B cell (primary cell): ENCODE measurements at regions not wholly inside any gene's neighbourhood (a gene's known extent, or its start where the extent isn't known, plus 50 kb on each side); places are given as distances from the start of the nearest gene placed in this dataset.

ENCODE experiments used
- ATAC-seq: fragments of 200-7000 bp; cut with Tn5 transposase; one replicate; pipeline ENCODE4 v1.10.0; 2021; ENCODE audit warnings: low read depth, mild to moderate bottlenecking, moderate number of reproducible peaks, moderate library complexity
- CTCF ChIA-PET: fragments of 350-600 bp; sonication (Branson Sonifier 250); formaldehyde crosslinking; loops from one replicate; lab custom pipeline; 2021; ENCODE audit warnings: antibody characterized with exemption, inconsistent platforms; lab: Charles Lee
- POLR2A ChIA-PET: fragments of 350-600 bp; sonication (Branson Sonifier 250); formaldehyde crosslinking; loops from one replicate; lab custom pipeline; 2021; ENCODE audit warnings: antibody characterized with exemption; lab: Charles Lee
- DNase-seq: peaks from one replicate; pipeline ENCODE4 v3.0.0; 2013
- H2AFZ ChIP-seq: 2 replicates; pipeline ENCODE4 v1.6.1; 2012; ENCODE audit warnings: mild to moderate bottlenecking, low read depth, low read length; ENCODE audit not compliant: insufficient read depth, poor library complexity, severe bottlenecking
- H3K27ac ChIP-seq, 2 donors: 1 replicate in 1 of 2; 2 replicates in 1 of 2; pipeline ENCODE4 v1.5.1; 2012 to 2013; ENCODE audit warnings: low read length in 2 of 2, mild to moderate bottlenecking in 2 of 2, moderate library complexity in 1 of 2
- H3K27me3 ChIP-seq, 4 experiments: fragments of 200-600 bp in 1 of 4; sonication (generic) in 1 of 4; replicated peaks in 1 of 4; 1 replicate in 2 of 4; 2 replicates in 2 of 4; pipeline versions ENCODE4 v1.6.1 to v1.7.0; 2013 to 2016; ENCODE audit warnings: low read length in 3 of 4, mild to moderate bottlenecking in 2 of 4, mixed read lengths in 1 of 4, moderate library complexity in 1 of 4; ENCODE audit not compliant: insufficient read depth in 4 of 4, control insufficient read depth in 3 of 4; ENCODE audit errors: control extremely low read depth in 1 of 4
- H3K36me3 ChIP-seq, 2 experiments: replicated peaks in 1 of 2; 1 replicate in 1 of 2; 2 replicates in 1 of 2; pipeline versions ENCODE4 v1.6.1 to v1.7.1; 2013; ENCODE audit warnings: low read length in 1 of 2; ENCODE audit not compliant: insufficient read depth in 2 of 2, control insufficient read depth in 1 of 2; ENCODE audit errors: control extremely low read depth in 1 of 2, extremely low read depth in 1 of 2
- H3K4me1 ChIP-seq, 2 donors: fragments of 200-600 bp in 1 of 2; sonication (generic) in 1 of 2; 1 replicate in 1 of 2; 2 replicates in 1 of 2; pipeline versions ENCODE4 v1.5.1 to v1.6.1; 2013 to 2017; ENCODE audit warnings: low read length in 2 of 2; ENCODE audit not compliant: control insufficient read depth in 2 of 2, insufficient read depth in 2 of 2
- H3K4me2 ChIP-seq: replicated peaks from 2 replicates; pipeline ENCODE3; 2012; ENCODE audit warnings: mild to moderate bottlenecking, low read depth, low read length; ENCODE audit not compliant: poor library complexity, severe bottlenecking
- H3K4me3 ChIP-seq, 5 experiments: fragments of 200-600 bp in 1 of 5; sonication (generic) in 1 of 5; 1 replicate in 3 of 5; 2 replicates in 2 of 5; pipeline versions ENCODE4 v1.5.1 to v1.7.0; 2011 to 2016; ENCODE audit warnings: low read length in 4 of 5, mild to moderate bottlenecking in 4 of 5, low read depth in 2 of 5, control low read depth in 1 of 5, moderate library complexity in 1 of 5; ENCODE audit not compliant: insufficient read depth in 1 of 5; ENCODE audit errors: control extremely low read depth in 1 of 5, extremely low read depth in 1 of 5
- H3K79me2 ChIP-seq: fragments of 200-600 bp; sonication (generic); one replicate; pipeline ENCODE4 v1.6.0; 2016; ENCODE audit warnings: low read length; ENCODE audit not compliant: control insufficient read depth, insufficient read depth
- H3K9ac ChIP-seq: fragments of 200-600 bp; sonication (generic); 2 replicates; pipeline ENCODE4 v1.6.1; 2017; ENCODE audit warnings: mild to moderate bottlenecking, low read length, moderate library complexity
- H3K9me3 ChIP-seq, 3 donors: one replicate each; pipeline versions ENCODE4 v1.6.1 to v1.7.1; 2013; ENCODE audit warnings: low read length in 2 of 3; ENCODE audit not compliant: control insufficient read depth in 2 of 3, insufficient read depth in 1 of 3; ENCODE audit errors: control extremely low read depth in 1 of 3
- H4K20me1 ChIP-seq: 2 replicates; pipeline ENCODE4 v1.6.0; 2012; ENCODE audit warnings: mild to moderate bottlenecking, low read length; ENCODE audit not compliant: insufficient read depth, control insufficient read depth, poor library complexity, severe bottlenecking
- H3K27ac Mint-ChIP-seq: one replicate; pipeline ENCODE4 v1.8.0; 2021; ENCODE audit warnings: mixed read lengths
- H3K27me3 Mint-ChIP-seq: one replicate; pipeline ENCODE4 v1.8.0; 2021; ENCODE audit warnings: mixed read lengths
- H3K4me1 Mint-ChIP-seq: one replicate; pipeline ENCODE4 v1.8.0; 2021; ENCODE audit warnings: mixed read lengths
- H3K4me3 Mint-ChIP-seq: one replicate; pipeline ENCODE4 v1.8.0; 2021; ENCODE audit warnings: mixed read lengths
- H3K9me3 Mint-ChIP-seq: one replicate; pipeline ENCODE4 v1.8.0; 2022; ENCODE audit warnings: mixed read lengths; ENCODE audit not compliant: insufficient read depth
- EZH2 ChIP-seq: IDR thresholded peaks from 2 replicates; pipeline ENCODE4 v1.6.1; 2012; ENCODE audit warnings: borderline replicate concordance, low read depth, mild to moderate bottlenecking, moderate library complexity, low read length; ENCODE audit not compliant: insufficient read depth, poor library complexity, severe bottlenecking
- WGBS: methylation state at CpG from one replicate; pipeline ENCODE4 v1.1.5; 2013; ENCODE audit warnings: missing lambda C conversion rate; ENCODE audit not compliant: insufficient coverage; 5-methylcytosine and 5-hydroxymethylcytosine counted together
- intact Hi-C: fragments of 100-400 bp; cut with micrococcal nuclease; formaldehyde crosslinking; loops from one replicate; pipeline ENCODE4 v1.10.0; 2022
- TF ChIP-seq, protein P1 (sequence below): fragments of 200-600 bp; IDR thresholded peaks from one replicate; pipeline ENCODE4 v1.8.0; 2022; ENCODE audit warnings: antibody characterized with exemption, mild to moderate bottlenecking

DNA sequence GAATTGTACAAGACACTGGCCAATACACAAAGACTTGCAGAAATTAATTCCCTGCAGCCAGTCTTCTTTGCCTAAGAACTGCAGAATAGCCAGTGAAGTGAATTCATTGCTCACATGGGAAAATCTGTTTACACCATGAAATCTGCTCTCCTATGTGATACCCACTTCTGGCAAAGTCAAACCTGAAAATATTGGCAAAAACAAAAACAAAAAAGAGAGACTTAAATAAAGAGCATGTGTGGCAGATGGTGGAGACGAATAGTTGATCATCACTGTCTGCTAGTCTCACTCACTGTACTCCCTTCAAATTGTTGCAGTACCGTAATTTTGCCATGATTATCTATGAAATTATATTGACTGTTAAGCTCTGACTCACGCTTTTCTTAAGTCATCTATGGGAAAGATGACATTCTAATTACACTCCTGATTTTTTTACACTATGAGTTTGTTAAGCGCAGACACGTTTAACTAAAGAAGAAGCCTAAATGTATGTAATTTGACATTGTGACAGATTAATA lies 406.8 kb downstream of the PCDH7 start:
- intact Hi-C loops, result no loop called here
- ChIA-PET CTCF (no interaction called here), POLR2A (no interaction called here)
- DNase-seq (no peak), ATAC-seq (no peak)
- Histone ChIP-seq H2AFZ (no peak overlapping the region), H3K4me2 (no peak overlapping the region), H3K4me3 (no peak overlapping the region), H4K20me1 (no peaks in the 10 kb centered on the region), H3K27me3 (no peaks in the 10 kb centered on the region), H3K27ac (no peak overlapping the region), H3K9me3 (no peaks in the 10 kb centered on the region), H3K4me1 (no peaks in the 10 kb centered on the region), H3K9ac (no peak overlapping the region), H3K36me3 (no peaks in the 10 kb centered on the region), H3K79me2 (no peaks in the 10 kb centered on the region)
- Mint-ChIP-seq H3K27ac (no peak overlapping the region), H3K4me1 (no peaks in the 10 kb centered on the region), H3K4me3 (no peak overlapping the region), H3K9me3 (peaks cover 3% of the 10 kb centered on the region), H3K27me3 (no peaks in the 10 kb centered on the region)
- WGBS, result no CpG with 5 or more reads among the region's 5 CpGs
- TF ChIP-seq EZH2, result no peak
- TF ChIP-seq, protein P1, sequence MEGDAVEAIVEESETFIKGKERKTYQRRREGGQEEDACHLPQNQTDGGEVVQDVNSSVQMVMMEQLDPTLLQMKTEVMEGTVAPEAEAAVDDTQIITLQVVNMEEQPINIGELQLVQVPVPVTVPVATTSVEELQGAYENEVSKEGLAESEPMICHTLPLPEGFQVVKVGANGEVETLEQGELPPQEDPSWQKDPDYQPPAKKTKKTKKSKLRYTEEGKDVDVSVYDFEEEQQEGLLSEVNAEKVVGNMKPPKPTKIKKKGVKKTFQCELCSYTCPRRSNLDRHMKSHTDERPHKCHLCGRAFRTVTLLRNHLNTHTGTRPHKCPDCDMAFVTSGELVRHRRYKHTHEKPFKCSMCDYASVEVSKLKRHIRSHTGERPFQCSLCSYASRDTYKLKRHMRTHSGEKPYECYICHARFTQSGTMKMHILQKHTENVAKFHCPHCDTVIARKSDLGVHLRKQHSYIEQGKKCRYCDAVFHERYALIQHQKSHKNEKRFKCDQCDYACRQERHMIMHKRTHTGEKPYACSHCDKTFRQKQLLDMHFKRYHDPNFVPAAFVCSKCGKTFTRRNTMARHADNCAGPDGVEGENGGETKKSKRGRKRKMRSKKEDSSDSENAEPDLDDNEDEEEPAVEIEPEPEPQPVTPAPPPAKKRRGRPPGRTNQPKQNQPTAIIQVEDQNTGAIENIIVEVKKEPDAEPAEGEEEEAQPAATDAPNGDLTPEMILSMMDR, result no peak

- no peaks in the 10 kb centered on the region for H3K27me3 Mint-ChIP-seq
Observed at GRCh38 chr4:31130930-31131329, 410.8 kb downstream of the PCDH7 start.

More at GRCh38 chr4:31130930-31131329, 410.8 kb downstream of the PCDH7 start:
- Mint-ChIP-seq H3K9me3 (peaks cover 3% of the 10 kb centered on the region), H3K4me1 (no peaks in the 10 kb centered on the region), H3K4me3 (no peak overlapping the region), H3K27ac (no peak overlapping the region)
- ChIA-PET CTCF (no interaction called here), POLR2A (no interaction called here)
- no peak overlapping the region for H3K4me2 ChIP-seq
- H3K9me3 ChIP-seq, result no peaks in the 10 kb centered on the region
- H3K9ac ChIP-seq, result no peak overlapping the region
- TF ChIP-seq, protein P1, result no peak
- TF ChIP-seq EZH2, result no peak
- H3K4me1 ChIP-seq, result no peaks in the 10 kb centered on the region
- WGBS, result 80% methylated on average over 1 of the region's 3 CpGs
- no peak overlapping the region for H3K27ac ChIP-seq
- no peaks in the 10 kb centered on the region for H4K20me1 ChIP-seq
- no peak overlapping the region for H3K4me3 ChIP-seq
- no peaks in the 10 kb centered on the region for H3K36me3 ChIP-seq
- no peak overlapping the region for H2AFZ ChIP-seq
- H3K27me3 ChIP-seq, result no peaks in the 10 kb centered on the region
- no peaks in the 10 kb centered on the region for H3K79me2 ChIP-seq
- intact Hi-C loops, result no loop called here
- DNase-seq (no peak), ATAC-seq (no peak)
